K562 (cell line): ENCODE measurements at regions not wholly inside any gene's neighbourhood (a gene's known extent, or its start where the extent isn't known, plus 50 kb on each side); places are given as distances from the start of the nearest gene placed in this dataset.

ENCODE experiments used
- BCLAF1 ChIP-seq, 2 experiments: fragments of 450-650 bp in 1 of 2; IDR thresholded peaks; 2 replicates each; pipeline ENCODE4 v1.6.1; 2011 to 2017; ENCODE audit warnings: low read depth in 2 of 2, antibody characterized with exemption in 1 of 2, borderline replicate concordance in 1 of 2, low read length in 1 of 2, mild to moderate bottlenecking in 1 of 2, mixed read lengths in 1 of 2; ENCODE audit not compliant: control insufficient read depth in 1 of 2
- CEBPG ChIP-seq, 3 experiments: fragments of 200-800 bp in 1 of 3; sonication (Bioruptor generic) in 1 of 3; sonication (generic) in 1 of 3; formaldehyde crosslinking in 1 of 3; IDR thresholded peaks in 2 of 3; conservative IDR thresholded peaks in 1 of 3; 2 replicates each; pipeline versions ENCODE4 v1.6.1 to v1.8.0; 2016 to 2022; ENCODE audit warnings: missing compliant biosample characterization in 2 of 3, missing genetic modification characterization in 2 of 3, mild to moderate bottlenecking in 1 of 3, missing genetic modification reagents in 1 of 3
- CEBPZ ChIP-seq: fragments of 150-350 bp; IDR thresholded peaks from 2 replicates; pipeline ENCODE4 v1.6.1; 2014; ENCODE audit warnings: low read depth, mild to moderate bottlenecking, low read length, borderline replicate concordance
- CREM ChIP-seq: IDR thresholded peaks from 2 replicates; pipeline ENCODE4 v1.6.1; 2014; ENCODE audit warnings: antibody characterized with exemption, low read depth
- ELF1 ChIP-seq: fragments of 200-800 bp; sonication (Bioruptor generic); IDR thresholded peaks from 2 replicates; pipeline ENCODE4 v1.6.1; 2016; ENCODE audit warnings: missing genetic modification characterization, missing compliant biosample characterization
- GATAD2A ChIP-seq: fragments of 450-650 bp; IDR thresholded peaks from 2 replicates; pipeline ENCODE4 v1.6.1; 2017
- KLF10 ChIP-seq: fragments of 250-450 bp; sonication (Bioruptor Pico); IDR thresholded peaks from 2 replicates; pipeline ENCODE4 v1.6.1; 2021; ENCODE audit warnings: matching md5 sums
- MECOM ChIP-seq: fragments of 250-450 bp; sonication (Bioruptor Pico); IDR thresholded peaks from 2 replicates; pipeline ENCODE4 v1.8.0; 2022; ENCODE audit warnings: inconsistent platforms
- NR4A1 ChIP-seq, 2 experiments: fragments of 250-450 bp in 1 of 2; fragments of 450-650 bp in 1 of 2; sonication (Bioruptor Pico) in 1 of 2; IDR thresholded peaks; 2 replicates each; pipeline versions ENCODE4 v1.4.0 to v1.6.1; 2016 to 2020; ENCODE audit warnings: mild to moderate bottlenecking in 2 of 2, missing compliant biosample characterization in 1 of 2, missing genetic modification characterization in 1 of 2, moderate library complexity in 1 of 2
- PPARD ChIP-seq: fragments of 250-450 bp; sonication (Bioruptor Pico); IDR thresholded peaks from 2 replicates; pipeline ENCODE4 v1.8.0; 2022; ENCODE audit warnings: inconsistent platforms, mild to moderate bottlenecking, moderate library complexity
- RBM15 ChIP-seq: fragments of 200-400 bp; formaldehyde crosslinking; IDR thresholded peaks from 2 replicates; pipeline ENCODE4 v1.6.1; 2018; ENCODE audit warnings: mild to moderate bottlenecking, low read length, moderate library complexity; ENCODE audit not compliant: insufficient read depth
- ZFP1 ChIP-seq: fragments of 450-650 bp; formaldehyde crosslinking; IDR thresholded peaks from 2 replicates; pipeline ENCODE4 v1.4.0; 2020; ENCODE audit warnings: mild to moderate bottlenecking, mixed read lengths
- ZNF165 ChIP-seq: fragments of 250-450 bp; sonication (Bioruptor Pico); IDR thresholded peaks from 2 replicates; pipeline ENCODE4 v1.4.0; 2020; ENCODE audit warnings: borderline replicate concordance
- ZNF609 ChIP-seq: sonication (generic); formaldehyde crosslinking; IDR thresholded peaks from 2 replicates; pipeline ENCODE4 v1.8.1; 2023; ENCODE audit warnings: missing genetic modification reagents, mild to moderate bottlenecking, borderline replicate concordance

- TF ChIP-seq BCLAF1 (IDR thresholded peaks at IDR 0.05; ENCODE audit: borderline replicate concordance in 1 of 2, control insufficient read depth in 1 of 2, low read depth in 2 of 2, low read length in 1 of 2) (peak in 1 of 2 experiments; percentile 57; a peak in 1 of 4 replicates), RBM15 (no peak), MECOM (peak; percentile 73), KLF10 (CRISPR knock-in tag) (peak; percentile 74; the same call in 1 of the 2 replicates), NR4A1 (CRISPR knock-in tag; IDR thresholded peaks at IDR 0.05) (no peak), NR4A1 (tag; IDR thresholded peaks at IDR 0.05) (peak; percentile 46; the same call in 1 of the 2 replicates), ZFP1 (CRISPR knock-in tag) (no peak), PPARD (CRISPR knock-in tag) (no peak), ZNF165 (CRISPR knock-in tag) (no peak), GATAD2A (no peak; the same call in 1 of the 2 replicates), CREM (peak; percentile 36; the same call in 1 of the 2 replicates), CEBPZ (no peak), ELF1 (tag) (peak; percentile 49; the same call in 1 of the 2 replicates), ZNF609 (CRISPR knock-in tag) (no peak), CEBPG (CRISPR knock-in tag; IDR thresholded peaks at IDR 0.05) (no peak), CEBPG (tag; conservative IDR thresholded peaks at IDR 0.05 in 1 of 2, IDR thresholded peaks at IDR 0.05 in 1 of 2) (no peak)
Observed at GRCh38 chr11:86134580-86135318, 65.9 kb upstream of the PICALM start (continued).
